HEK293 (cell line): ENCODE measurements at regions not wholly inside any gene's neighbourhood (a gene's known extent, or its start where the extent isn't known, plus 50 kb on each side); places are given as distances from the start of the nearest gene placed in this dataset.

Experiments used
- CTCF ChIA-PET: fragments of 350-600 bp; formaldehyde crosslinking; extraction: SDS; loops from one replicate; lab custom pipeline; 2021; ENCODE audit warnings: antibody characterized with exemption; lab: Yijun Ruan, JAX
- POLR2A ChIA-PET: fragments of 300-600 bp; formaldehyde crosslinking; extraction: SDS; loops from one replicate; lab custom pipeline; 2020; ENCODE audit warnings: antibody characterized with exemption, inconsistent platforms; lab: Yijun Ruan, JAX
- H3K27ac ChIP-seq: fragments of 200-500 bp; sonication (Bioruptor generic); 2 replicates; pipeline ENCODE4 v1.5.1; 2014; ENCODE audit warnings: low read depth, low read length, control low read depth, inconsistent platforms; ENCODE audit errors: extremely low read depth
- H3K36me3 ChIP-seq, 2 experiments: fragments of 200-500 bp in 1 of 2; sonication (Bioruptor generic) in 1 of 2; 1 replicate in 1 of 2; 2 replicates in 1 of 2; pipeline ENCODE4 v1.5.1; 2014 to 2017; ENCODE audit warnings: inconsistent platforms in 2 of 2, low read length in 2 of 2; ENCODE audit not compliant: control insufficient read depth in 2 of 2, insufficient read depth in 1 of 2
- H3K4me1 ChIP-seq: fragments of 200-500 bp; sonication (Bioruptor generic); 2 replicates; pipeline ENCODE4 v1.5.1; 2014; ENCODE audit warnings: mild to moderate bottlenecking, low read length, inconsistent platforms; ENCODE audit not compliant: control insufficient read depth, insufficient read depth
- H3K4me3 ChIP-seq: 2 replicates; pipeline ENCODE4 v1.5.1; 2011; ENCODE audit warnings: low read depth, mild to moderate bottlenecking, control low read depth, low read length, moderate library complexity
- H3K9me3 ChIP-seq: fragments of 200-500 bp; sonication (Bioruptor generic); 2 replicates; pipeline ENCODE4 v1.5.1; 2014; ENCODE audit warnings: low read depth, low read length, inconsistent platforms; ENCODE audit not compliant: control insufficient read depth, insufficient read depth
- GFI1B ChIP-seq: fragments of 450-650 bp; formaldehyde crosslinking; IDR thresholded peaks from 2 replicates; pipeline ENCODE4 v1.5.1; 2016; ENCODE audit warnings: missing biosample characterization, missing genetic modification characterization
- IKZF3 ChIP-seq: fragments of 450-650 bp; IDR thresholded peaks from 2 replicates; pipeline ENCODE4 v1.5.0; 2018; ENCODE audit warnings: missing biosample characterization, mild to moderate bottlenecking, missing genetic modification characterization, moderate library complexity
- RBAK ChIP-seq: fragments of 450-650 bp; formaldehyde crosslinking; IDR thresholded peaks from 2 replicates; pipeline ENCODE4 v1.5.1; 2016; ENCODE audit warnings: missing biosample characterization, missing genetic modification characterization
- SCRT2 ChIP-seq: fragments of 450-650 bp; formaldehyde crosslinking; IDR thresholded peaks from 2 replicates; pipeline ENCODE4 v1.5.1; 2016; ENCODE audit warnings: missing biosample characterization, missing genetic modification characterization
- SP2 ChIP-seq: fragments of 450-650 bp; formaldehyde crosslinking; IDR thresholded peaks from 2 replicates; pipeline ENCODE4 v1.5.1; 2016; ENCODE audit warnings: missing biosample characterization, missing genetic modification characterization
- ZFHX2 ChIP-seq: fragments of 450-650 bp; formaldehyde crosslinking; conservative IDR thresholded peaks from 2 replicates; pipeline ENCODE4 v1.5.1; 2016; ENCODE audit warnings: missing biosample characterization, missing genetic modification characterization
- ZNF112 ChIP-seq: fragments of 450-650 bp; formaldehyde crosslinking; IDR thresholded peaks from 2 replicates; pipeline ENCODE4 v1.5.0; 2017; ENCODE audit warnings: missing biosample characterization, missing genetic modification characterization
- ZNF174 ChIP-seq: fragments of 450-650 bp; formaldehyde crosslinking; IDR thresholded peaks from 2 replicates; pipeline ENCODE4 v1.5.0; 2017; ENCODE audit warnings: missing biosample characterization, mild to moderate bottlenecking, missing genetic modification characterization
- ZNF214 ChIP-seq: fragments of 450-650 bp; formaldehyde crosslinking; IDR thresholded peaks from 2 replicates; pipeline ENCODE4 v1.5.1; 2017; ENCODE audit warnings: missing biosample characterization, mild to moderate bottlenecking, missing genetic modification characterization, borderline replicate concordance
- ZNF302 ChIP-seq: fragments of 450-650 bp; formaldehyde crosslinking; IDR thresholded peaks from 2 replicates; pipeline ENCODE4 v1.5.1; 2016; ENCODE audit warnings: missing biosample characterization, missing genetic modification characterization, low read depth
- ZNF366 ChIP-seq: fragments of 450-650 bp; formaldehyde crosslinking; conservative IDR thresholded peaks from 2 replicates; pipeline ENCODE4 v1.5.1; 2016; ENCODE audit warnings: missing biosample characterization, missing genetic modification characterization
- ZNF426 ChIP-seq: fragments of 450-650 bp; formaldehyde crosslinking; IDR thresholded peaks from 2 replicates; pipeline ENCODE4 v1.5.1; 2017; ENCODE audit warnings: missing biosample characterization, missing genetic modification characterization, mild to moderate bottlenecking, inconsistent platforms, moderate library complexity
- ZNF585B ChIP-seq: fragments of 450-650 bp; formaldehyde crosslinking; IDR thresholded peaks from 2 replicates; pipeline ENCODE4 v1.5.1; 2016; ENCODE audit warnings: missing biosample characterization, missing genetic modification characterization
- ZNF664 ChIP-seq: fragments of 450-650 bp; formaldehyde crosslinking; IDR thresholded peaks from 2 replicates; pipeline ENCODE4 v1.5.1; 2016; ENCODE audit warnings: missing biosample characterization, missing genetic modification characterization
- ZNF76 ChIP-seq: fragments of 450-650 bp; formaldehyde crosslinking; IDR thresholded peaks from 2 replicates; pipeline ENCODE4; 2016; ENCODE audit warnings: low read depth, missing biosample characterization, missing genetic modification characterization, borderline replicate concordance
- ZNF785 ChIP-seq: fragments of 450-650 bp; formaldehyde crosslinking; IDR thresholded peaks from 2 replicates; pipeline ENCODE4 v1.5.1; 2016; ENCODE audit warnings: missing biosample characterization, missing genetic modification characterization
- ZNF792 ChIP-seq: fragments of 450-650 bp; formaldehyde crosslinking; IDR thresholded peaks from 2 replicates; pipeline ENCODE4 v1.5.1; 2016; ENCODE audit warnings: missing biosample characterization, missing genetic modification characterization
- ZSCAN16 ChIP-seq: fragments of 450-650 bp; formaldehyde crosslinking; IDR thresholded peaks from 2 replicates; pipeline ENCODE4 v1.5.1; 2016; ENCODE audit warnings: missing biosample characterization, missing genetic modification characterization
- TF ChIP-seq, protein P1 (sequence below): fragments of 450-650 bp; formaldehyde crosslinking; IDR thresholded peaks from 2 replicates; pipeline ENCODE4 v1.5.1; 2016; ENCODE audit warnings: missing biosample characterization, missing genetic modification characterization
- TF ChIP-seq, protein P2 (sequence below): fragments of 450-650 bp; formaldehyde crosslinking; optimal IDR thresholded peaks from 2 replicates; pipeline ENCODE3; 2016; ENCODE audit warnings: missing biosample characterization, mild to moderate bottlenecking, missing genetic modification characterization
- TF ChIP-seq, protein P3 (sequence below): fragments of 450-650 bp; formaldehyde crosslinking; IDR thresholded peaks from 2 replicates; pipeline ENCODE4 v1.5.1; 2016; ENCODE audit warnings: missing biosample characterization, missing genetic modification characterization
- TF ChIP-seq, protein P4 (sequence below): fragments of 450-650 bp; formaldehyde crosslinking; IDR thresholded peaks from 2 replicates; pipeline ENCODE4 v1.5.1; 2016; ENCODE audit warnings: missing biosample characterization, missing genetic modification characterization
- TF ChIP-seq, protein P5 (sequence below): fragments of 450-650 bp; formaldehyde crosslinking; IDR thresholded peaks from 2 replicates; pipeline ENCODE4 v1.5.1; 2016; ENCODE audit warnings: missing biosample characterization, missing genetic modification characterization
- TF ChIP-seq, protein P6 (sequence below): fragments of 450-650 bp; formaldehyde crosslinking; IDR thresholded peaks from 2 replicates; pipeline ENCODE4 v1.5.1; 2016; ENCODE audit warnings: missing biosample characterization, missing genetic modification characterization

DNA sequence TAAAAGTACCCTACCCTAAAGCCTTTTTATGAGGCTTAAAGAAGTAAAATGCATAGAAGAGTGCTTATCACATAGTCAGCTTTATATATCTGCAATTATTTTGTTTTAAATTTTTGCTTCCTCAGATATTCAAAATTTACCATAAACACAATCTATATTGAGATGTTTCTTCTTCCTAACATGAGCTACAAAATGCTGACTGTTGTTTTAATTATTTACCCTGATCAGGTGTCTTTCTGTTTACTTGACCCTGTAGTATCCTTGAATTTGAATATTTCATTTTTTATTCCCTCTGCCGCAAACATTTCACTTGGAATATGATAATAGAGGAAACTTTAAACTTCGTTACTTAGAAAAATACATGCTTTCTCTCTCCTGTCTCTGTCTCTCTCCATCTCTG is 147.9 kb downstream of the TMX3 start:
- POLR2A ChIA-PET = no interaction called here
- no peaks in the 10 kb centered on the region for H3K36me3 ChIP-seq
- H3K4me1 ChIP-seq = no peaks in the 10 kb centered on the region
- no peak overlapping the region for H3K4me3 ChIP-seq
- no peaks in the 10 kb centered on the region for H3K9me3 ChIP-seq
- no peak overlapping the region for H3K27ac ChIP-seq
- no peak for TF ChIP-seq SP2
- TF ChIP-seq ZNF214 (tag by site-specific recombination) = no peak
- TF ChIP-seq, protein P1, sequence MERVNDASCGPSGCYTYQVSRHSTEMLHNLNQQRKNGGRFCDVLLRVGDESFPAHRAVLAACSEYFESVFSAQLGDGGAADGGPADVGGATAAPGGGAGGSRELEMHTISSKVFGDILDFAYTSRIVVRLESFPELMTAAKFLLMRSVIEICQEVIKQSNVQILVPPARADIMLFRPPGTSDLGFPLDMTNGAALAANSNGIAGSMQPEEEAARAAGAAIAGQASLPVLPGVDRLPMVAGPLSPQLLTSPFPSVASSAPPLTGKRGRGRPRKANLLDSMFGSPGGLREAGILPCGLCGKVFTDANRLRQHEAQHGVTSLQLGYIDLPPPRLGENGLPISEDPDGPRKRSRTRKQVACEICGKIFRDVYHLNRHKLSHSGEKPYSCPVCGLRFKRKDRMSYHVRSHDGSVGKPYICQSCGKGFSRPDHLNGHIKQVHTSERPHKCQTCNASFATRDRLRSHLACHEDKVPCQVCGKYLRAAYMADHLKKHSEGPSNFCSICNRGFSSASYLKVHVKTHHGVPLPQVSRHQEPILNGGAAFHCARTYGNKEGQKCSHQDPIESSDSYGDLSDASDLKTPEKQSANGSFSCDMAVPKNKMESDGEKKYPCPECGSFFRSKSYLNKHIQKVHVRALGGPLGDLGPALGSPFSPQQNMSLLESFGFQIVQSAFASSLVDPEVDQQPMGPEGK = no peak
- no peak for TF ChIP-seq ZNF426 (tag by site-specific recombination)
- TF ChIP-seq ZNF76 (tag by site-specific recombination) = no peak
- no peak for TF ChIP-seq ZNF785
- TF ChIP-seq, protein P2, sequence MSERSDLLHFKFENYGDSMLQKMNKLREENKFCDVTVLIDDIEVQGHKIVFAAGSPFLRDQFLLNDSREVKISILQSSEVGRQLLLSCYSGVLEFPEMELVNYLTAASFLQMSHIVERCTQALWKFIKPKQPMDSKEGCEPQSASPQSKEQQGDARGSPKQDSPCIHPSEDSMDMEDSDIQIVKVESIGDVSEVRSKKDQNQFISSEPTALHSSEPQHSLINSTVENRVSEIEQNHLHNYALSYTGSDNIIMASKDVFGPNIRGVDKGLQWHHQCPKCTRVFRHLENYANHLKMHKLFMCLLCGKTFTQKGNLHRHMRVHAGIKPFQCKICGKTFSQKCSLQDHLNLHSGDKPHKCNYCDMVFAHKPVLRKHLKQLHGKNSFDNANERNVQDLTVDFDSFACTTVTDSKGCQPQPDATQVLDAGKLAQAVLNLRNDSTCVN (tag by site-specific recombination) = no peak
- no peak for TF ChIP-seq ZNF792 (tag by site-specific recombination)
- no peak for TF ChIP-seq ZNF302 (tag by site-specific recombination)
- no peak for TF ChIP-seq ZNF112 (tag by site-specific recombination)
- TF ChIP-seq, protein P3, sequence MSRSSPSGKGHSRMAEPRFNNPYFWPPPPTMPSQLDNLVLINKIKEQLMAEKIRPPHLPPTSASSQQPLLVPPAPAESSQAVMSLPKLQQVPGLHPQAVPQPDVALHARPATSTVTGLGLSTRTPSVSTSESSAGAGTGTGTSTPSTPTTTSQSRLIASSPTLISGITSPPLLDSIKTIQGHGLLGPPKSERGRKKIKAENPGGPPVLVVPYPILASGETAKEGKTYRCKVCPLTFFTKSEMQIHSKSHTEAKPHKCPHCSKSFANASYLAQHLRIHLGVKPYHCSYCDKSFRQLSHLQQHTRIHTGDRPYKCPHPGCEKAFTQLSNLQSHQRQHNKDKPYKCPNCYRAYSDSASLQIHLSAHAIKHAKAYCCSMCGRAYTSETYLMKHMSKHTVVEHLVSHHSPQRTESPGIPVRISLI = no peak
- no peak for TF ChIP-seq GFI1B (tag by site-specific recombination)
- TF ChIP-seq, all 188 proteins: peak for 0
- CTCF ChIA-PET = interaction anchor here (0.7 kb wide), 1 partner anchor 175 kb away, joined by 4 read pairs; no protein-coding TSS in a partner anchor

DNA sequence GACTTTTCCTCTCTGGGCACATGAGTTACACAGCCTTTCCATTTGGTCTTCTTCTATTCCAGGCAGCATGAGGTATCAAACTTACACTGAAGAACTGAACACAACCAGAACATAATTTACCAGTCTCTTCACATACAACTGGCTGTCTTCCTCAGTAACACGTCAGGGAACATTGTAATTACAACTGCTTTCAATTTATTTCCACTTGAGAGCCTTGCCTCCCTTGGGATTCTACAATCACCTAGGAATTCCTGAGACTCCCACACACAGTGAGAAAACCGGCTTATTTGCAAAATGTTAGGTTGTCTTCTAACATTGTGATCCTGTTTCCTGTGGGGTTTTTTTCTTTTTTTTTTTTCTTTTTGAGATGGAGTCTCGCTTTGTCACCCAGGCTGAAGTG is 149.9 kb downstream of the TMX3 start:
- Histone ChIP-seq H3K36me3 (no peaks in the 10 kb centered on the region), H3K4me1 (no peaks in the 10 kb centered on the region), H3K27ac (no peak overlapping the region), H3K4me3 (no peak overlapping the region), H3K9me3 (no peaks in the 10 kb centered on the region)
- CTCF ChIA-PET = no interaction called here
- POLR2A ChIA-PET = no interaction called here
- no peak for TF ChIP-seq RBAK (tag by site-specific recombination)
- TF ChIP-seq, protein P4, sequence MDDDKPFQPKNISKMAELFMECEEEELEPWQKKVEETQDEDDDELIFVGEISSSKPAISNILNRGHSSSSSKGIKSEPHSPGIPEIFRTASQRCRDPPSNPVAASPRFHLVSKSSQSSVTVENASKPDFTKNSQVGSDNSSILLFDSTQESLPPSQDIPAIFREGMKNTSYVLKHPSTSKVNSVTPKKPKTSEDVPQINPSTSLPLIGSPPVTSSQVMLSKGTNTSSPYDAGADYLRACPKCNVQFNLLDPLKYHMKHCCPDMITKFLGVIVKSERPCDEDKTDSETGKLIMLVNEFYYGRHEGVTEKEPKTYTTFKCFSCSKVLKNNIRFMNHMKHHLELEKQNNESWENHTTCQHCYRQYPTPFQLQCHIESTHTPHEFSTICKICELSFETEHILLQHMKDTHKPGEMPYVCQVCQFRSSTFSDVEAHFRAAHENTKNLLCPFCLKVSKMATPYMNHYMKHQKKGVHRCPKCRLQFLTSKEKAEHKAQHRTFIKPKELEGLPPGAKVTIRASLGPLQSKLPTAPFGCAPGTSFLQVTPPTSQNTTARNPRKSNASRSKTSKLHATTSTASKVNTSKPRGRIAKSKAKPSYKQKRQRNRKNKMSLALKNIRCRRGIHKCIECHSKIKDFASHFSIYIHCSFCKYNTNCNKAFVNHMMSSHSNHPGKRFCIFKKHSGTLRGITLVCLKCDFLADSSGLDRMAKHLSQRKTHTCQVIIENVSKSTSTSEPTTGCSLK = no peak
- TF ChIP-seq IKZF3 = no peak
- no peak for TF ChIP-seq SCRT2 (tag by site-specific recombination)
- no peak for TF ChIP-seq ZFHX2 (tag by site-specific recombination)
- TF ChIP-seq ZNF664 (tag by site-specific recombination) = no peak
- TF ChIP-seq, protein P1 = no peak
- no peak for TF ChIP-seq ZNF366 (tag by site-specific recombination)
- TF ChIP-seq, protein P5, sequence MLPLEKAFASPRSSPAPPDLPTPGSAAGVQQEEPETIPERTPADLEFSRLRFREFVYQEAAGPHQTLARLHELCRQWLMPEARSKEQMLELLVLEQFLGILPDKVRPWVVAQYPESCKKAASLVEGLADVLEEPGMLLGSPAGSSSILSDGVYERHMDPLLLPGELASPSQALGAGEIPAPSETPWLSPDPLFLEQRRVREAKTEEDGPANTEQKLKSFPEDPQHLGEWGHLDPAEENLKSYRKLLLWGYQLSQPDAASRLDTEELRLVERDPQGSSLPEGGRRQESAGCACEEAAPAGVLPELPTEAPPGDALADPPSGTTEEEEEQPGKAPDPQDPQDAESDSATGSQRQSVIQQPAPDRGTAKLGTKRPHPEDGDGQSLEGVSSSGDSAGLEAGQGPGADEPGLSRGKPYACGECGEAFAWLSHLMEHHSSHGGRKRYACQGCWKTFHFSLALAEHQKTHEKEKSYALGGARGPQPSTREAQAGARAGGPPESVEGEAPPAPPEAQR (tag by site-specific recombination) = no peak
- TF ChIP-seq ZNF585B = no peak
- no peak for TF ChIP-seq ZNF174 (tag by site-specific recombination)
- no peak for TF ChIP-seq ZSCAN16 (tag by site-specific recombination)
- TF ChIP-seq ZNF76 (tag by site-specific recombination) = no peak
- TF ChIP-seq, protein P6, sequence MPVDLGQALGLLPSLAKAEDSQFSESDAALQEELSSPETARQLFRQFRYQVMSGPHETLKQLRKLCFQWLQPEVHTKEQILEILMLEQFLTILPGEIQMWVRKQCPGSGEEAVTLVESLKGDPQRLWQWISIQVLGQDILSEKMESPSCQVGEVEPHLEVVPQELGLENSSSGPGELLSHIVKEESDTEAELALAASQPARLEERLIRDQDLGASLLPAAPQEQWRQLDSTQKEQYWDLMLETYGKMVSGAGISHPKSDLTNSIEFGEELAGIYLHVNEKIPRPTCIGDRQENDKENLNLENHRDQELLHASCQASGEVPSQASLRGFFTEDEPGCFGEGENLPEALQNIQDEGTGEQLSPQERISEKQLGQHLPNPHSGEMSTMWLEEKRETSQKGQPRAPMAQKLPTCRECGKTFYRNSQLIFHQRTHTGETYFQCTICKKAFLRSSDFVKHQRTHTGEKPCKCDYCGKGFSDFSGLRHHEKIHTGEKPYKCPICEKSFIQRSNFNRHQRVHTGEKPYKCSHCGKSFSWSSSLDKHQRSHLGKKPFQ (tag by site-specific recombination) = no peak
